ENCODE measurements at regions not wholly inside any gene's neighbourhood (a gene's known extent, or its start where the extent isn't known, plus 50 kb on each side); places are given as distances from the start of the nearest gene placed in this dataset.
"Not testable (repeated sequence)": the region's sequence is repeated elsewhere in the genome, so short reads cannot be mapped to it uniquely, and the experiment has no call there.

DNA sequence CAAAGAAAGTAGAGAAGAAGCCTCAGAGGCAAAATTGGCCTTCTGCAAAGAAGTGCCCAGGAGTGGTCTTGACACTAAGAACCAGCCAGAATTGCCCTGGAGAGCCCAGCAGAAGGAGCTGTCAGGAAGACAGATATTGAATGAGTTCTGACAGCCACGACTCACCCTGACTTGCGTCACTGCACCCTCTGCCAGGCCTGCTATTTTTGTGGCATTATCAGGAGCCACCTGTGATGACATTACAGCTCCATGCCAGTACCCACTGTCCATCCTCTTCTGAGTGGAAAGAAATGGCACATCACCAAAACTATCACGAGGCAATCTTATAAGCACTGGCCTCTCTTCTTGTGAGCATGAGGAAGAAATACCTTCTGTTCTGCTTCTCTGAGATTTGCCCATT is 67.7 kb downstream of the SMIM20 start:
- no peak overlapping the region for H3K4me3 Mint-ChIP-seq
- H3K36me3 Mint-ChIP-seq (ENCODE audit: low read depth), result no peaks in the 10 kb centered on the region
- ATAC-seq (replicated peaks), result no peak

DNA sequence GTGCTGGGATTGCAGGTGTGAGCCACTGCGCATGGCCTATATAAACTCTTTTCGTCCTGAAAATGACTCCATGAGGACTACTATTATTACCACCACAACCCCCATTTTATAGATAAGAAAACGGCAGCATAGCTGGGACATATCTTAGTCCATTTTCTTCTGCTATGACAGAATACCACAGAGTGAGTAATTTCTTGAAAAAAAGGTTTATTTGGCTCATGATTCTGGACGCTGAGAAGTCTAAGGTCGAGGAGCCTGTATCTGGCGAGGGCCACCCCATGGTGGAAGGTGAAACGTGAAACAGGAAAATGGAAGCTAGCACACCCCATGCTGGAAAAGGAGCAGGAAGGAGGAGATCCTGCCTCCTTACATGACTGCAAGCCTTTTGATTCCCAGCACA is 68.9 kb downstream of the SMIM20 start:
- H3K27ac Mint-ChIP-seq, result no peak overlapping the region
- no peaks in the 10 kb centered on the region for H3K4me1 Mint-ChIP-seq
- ATAC-seq (replicated peaks), result peak; percentile 34
- no peaks in the 10 kb centered on the region for H3K9me3 Mint-ChIP-seq
- no peaks in the 10 kb centered on the region for H3K36me3 Mint-ChIP-seq (ENCODE audit: low read depth)
- H3K27me3 Mint-ChIP-seq, result peaks cover 3% of the 10 kb centered on the region
- no peak overlapping the region for H3K4me3 Mint-ChIP-seq

More for the DNA sequence above, 67.7 kb downstream of the SMIM20 start:
- no peaks in the 10 kb centered on the region for H3K9me3 Mint-ChIP-seq
- H3K27ac Mint-ChIP-seq, result no peak overlapping the region
- H3K4me1 Mint-ChIP-seq, result no peaks in the 10 kb centered on the region
- H3K27me3 Mint-ChIP-seq, result peaks cover 3% of the 10 kb centered on the region

GRCh38 chr4:25984266-25984665 is 70.2 kb downstream of the SMIM20 start:
- no peaks in the 10 kb centered on the region for H3K4me1 Mint-ChIP-seq
- no peak overlapping the region for H3K27ac Mint-ChIP-seq
- ATAC-seq (replicated peaks), result no peak
- no peak overlapping the region for H3K4me3 Mint-ChIP-seq
- H3K9me3 Mint-ChIP-seq, result no peaks in the 10 kb centered on the region
- H3K27me3 Mint-ChIP-seq, result peaks cover 3% of the 10 kb centered on the region
- no peaks in the 10 kb centered on the region for H3K36me3 Mint-ChIP-seq (ENCODE audit: low read depth)

DNA sequence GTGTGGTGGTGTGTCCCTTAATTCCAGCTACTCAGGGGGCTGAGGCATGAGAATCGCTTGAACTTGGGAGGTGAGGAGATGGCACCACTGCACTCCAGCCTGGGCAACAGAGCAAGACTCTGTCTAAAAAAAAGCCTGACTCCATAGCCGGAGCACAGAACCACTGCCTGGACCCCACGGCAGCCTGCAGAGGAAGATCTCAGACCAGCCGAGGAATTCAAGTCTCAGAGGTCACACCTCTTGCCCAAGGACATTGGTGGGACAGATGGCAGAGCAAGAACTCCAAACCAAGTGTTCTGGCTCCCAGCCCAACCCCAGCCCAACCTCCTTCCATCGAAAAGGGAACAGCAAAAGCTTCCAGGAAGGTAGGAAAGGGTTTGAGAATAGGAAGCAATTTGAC is 70.8 kb downstream of the SMIM20 start:
- H3K4me1 Mint-ChIP-seq, result no peaks in the 10 kb centered on the region
- peaks cover 3% of the 10 kb centered on the region for H3K27me3 Mint-ChIP-seq
- no peaks in the 10 kb centered on the region for H3K9me3 Mint-ChIP-seq
- no peak overlapping the region for H3K27ac Mint-ChIP-seq
- no peak overlapping the region for H3K4me3 Mint-ChIP-seq
- ATAC-seq (replicated peaks), result no peak
- H3K36me3 Mint-ChIP-seq (ENCODE audit: low read depth), result no peaks in the 10 kb centered on the region

GRCh38 chr4:25986807-25987206 is 72.8 kb downstream of the SMIM20 start:
- H3K4me3 Mint-ChIP-seq, result no peak overlapping the region
- H3K36me3 Mint-ChIP-seq (ENCODE audit: low read depth), result no peaks in the 10 kb centered on the region
- H3K9me3 Mint-ChIP-seq, result no peaks in the 10 kb centered on the region
- no peak overlapping the region for H3K27ac Mint-ChIP-seq
- no peaks in the 10 kb centered on the region for H3K4me1 Mint-ChIP-seq
- ATAC-seq (replicated peaks), result no peak
- peaks cover 3% of the 10 kb centered on the region for H3K27me3 Mint-ChIP-seq

DNA sequence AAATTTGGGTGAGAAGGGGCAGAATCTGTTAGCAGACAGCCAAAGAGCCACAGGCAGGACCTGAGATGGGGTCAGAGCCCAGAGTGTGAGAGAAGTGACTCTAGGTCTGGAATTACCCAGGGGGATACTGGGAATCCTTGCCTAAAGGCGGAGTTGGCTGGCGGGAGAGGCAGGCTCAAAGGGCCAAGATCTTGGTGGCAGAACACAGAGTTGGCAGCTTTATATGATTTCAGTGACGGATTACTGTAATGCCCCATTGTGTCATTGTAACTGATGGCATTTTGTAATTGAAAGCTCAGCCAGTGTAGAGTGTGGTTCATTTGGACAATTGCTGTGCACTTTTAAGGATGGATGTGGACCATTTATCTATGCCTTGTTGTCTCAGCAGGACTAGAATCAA is 77.3 kb downstream of the SMIM20 start:
- H3K27ac Mint-ChIP-seq, result no peak overlapping the region
- no peak for ATAC-seq (replicated peaks)
- H3K4me1 Mint-ChIP-seq, result no peaks in the 10 kb centered on the region
- H3K4me3 Mint-ChIP-seq, result no peak overlapping the region
- H3K9me3 Mint-ChIP-seq, result no peaks in the 10 kb centered on the region
- H3K27me3 Mint-ChIP-seq, result no peaks in the 10 kb centered on the region
- no peaks in the 10 kb centered on the region for H3K36me3 Mint-ChIP-seq (ENCODE audit: low read depth)

DNA sequence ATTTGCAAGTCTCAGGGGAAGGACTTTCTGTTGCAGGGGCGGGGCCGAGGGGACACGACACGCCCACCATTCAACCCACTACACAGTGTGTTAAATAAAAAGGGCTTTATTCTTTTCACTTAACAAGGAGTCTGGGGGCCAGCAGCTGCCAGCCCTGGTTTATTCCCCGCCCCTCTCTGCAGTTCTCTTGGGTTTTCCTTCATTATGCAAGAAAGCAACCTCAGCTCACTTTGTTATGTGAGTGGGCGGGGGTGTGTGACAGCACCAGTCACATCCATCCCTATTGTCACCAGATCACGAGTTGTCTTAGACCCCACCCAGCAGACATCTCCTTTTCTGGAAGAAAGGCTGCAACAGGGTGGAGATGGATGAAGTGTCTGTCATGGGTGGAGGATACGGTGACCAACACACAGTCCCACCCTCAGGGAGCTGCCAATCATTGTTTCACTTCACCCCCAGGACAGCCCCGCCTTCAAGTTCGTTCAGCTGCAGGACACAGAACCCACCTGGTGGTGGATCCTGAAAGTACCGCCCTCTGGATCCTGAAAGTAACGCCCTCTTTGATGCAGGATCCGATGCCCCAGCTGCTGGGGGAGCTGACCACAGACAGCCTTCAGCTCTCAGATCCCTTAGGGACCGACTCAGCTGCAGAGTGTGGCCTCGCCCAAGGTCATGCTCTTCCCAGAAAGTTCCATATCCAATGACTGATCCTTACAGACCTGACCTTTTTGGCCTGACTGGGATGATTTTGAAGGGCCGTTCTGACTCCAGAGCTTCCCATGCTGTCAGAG is 79.6 kb downstream of the SMIM20 start:
- peak; percentile 56 for ATAC-seq (replicated peaks)
- Mint-ChIP-seq H3K4me3 (no peak overlapping the region), H3K36me3 (ENCODE audit: low read depth) (no peaks in the 10 kb centered on the region), H3K9me3 (no peaks in the 10 kb centered on the region), H3K4me1 (no peaks in the 10 kb centered on the region), H3K27ac (no peak overlapping the region), H3K27me3 (no peaks in the 10 kb centered on the region)

GRCh38 chr4:25994577-25994976 is 80.6 kb downstream of the SMIM20 start:
- not testable (repeated sequence) for H3K27ac Mint-ChIP-seq; H3K27me3 Mint-ChIP-seq; H3K9me3 Mint-ChIP-seq; H3K4me1 Mint-ChIP-seq; H3K4me3 Mint-ChIP-seq; H3K36me3 Mint-ChIP-seq (ENCODE audit: low read depth)
- peak; percentile 52 for ATAC-seq (replicated peaks)

DNA sequence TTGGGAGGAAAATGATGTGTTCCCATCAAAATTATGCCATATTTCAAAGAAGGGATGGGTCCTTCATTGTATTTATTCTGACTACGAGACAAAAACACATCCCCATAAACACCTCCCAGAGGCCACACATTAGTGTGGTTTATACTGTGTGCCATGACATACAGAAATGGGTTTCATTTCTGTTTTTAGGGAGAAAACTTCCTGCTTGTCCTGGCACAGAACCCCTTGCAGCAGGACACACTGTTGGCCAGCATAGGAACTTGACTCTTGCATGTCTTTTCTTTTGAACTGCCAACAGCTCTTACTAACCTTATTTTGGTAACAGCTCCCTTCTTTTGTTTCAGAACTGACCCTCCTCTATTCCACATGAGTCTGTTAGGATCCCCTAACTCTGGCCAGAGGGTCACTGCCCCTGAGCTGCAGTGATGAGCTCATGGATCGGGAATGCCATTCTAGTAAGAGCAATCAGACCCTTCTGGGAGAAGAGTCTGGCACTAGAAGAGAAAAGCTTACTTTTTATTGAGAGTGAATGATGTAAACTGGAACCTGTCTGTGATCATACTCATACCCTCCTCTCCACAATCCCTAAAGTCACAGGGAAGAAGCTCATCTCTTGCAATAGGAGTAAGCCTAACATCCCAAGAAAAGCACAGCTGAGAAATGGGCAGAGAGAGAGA is 86.4 kb downstream of the SMIM20 start:
- no peak overlapping the region for H3K27ac Mint-ChIP-seq
- no peaks in the 10 kb centered on the region for H3K9me3 Mint-ChIP-seq
- H3K4me1 Mint-ChIP-seq, result no peaks in the 10 kb centered on the region
- no peak overlapping the region for H3K4me3 Mint-ChIP-seq
- peaks cover 9% of the 10 kb centered on the region for H3K27me3 Mint-ChIP-seq
- no peak for ATAC-seq (replicated peaks)
- no peaks in the 10 kb centered on the region for H3K36me3 Mint-ChIP-seq (ENCODE audit: low read depth)

GRCh38 chr4:26001413-26001812 is 87.4 kb downstream of the SMIM20 start:
- peaks cover 13% of the 10 kb centered on the region for H3K27me3 Mint-ChIP-seq
- H3K4me1 Mint-ChIP-seq, result no peaks in the 10 kb centered on the region
- no peak for ATAC-seq (replicated peaks)
- no peaks in the 10 kb centered on the region for H3K9me3 Mint-ChIP-seq
- no peak overlapping the region for H3K4me3 Mint-ChIP-seq
- H3K36me3 Mint-ChIP-seq (ENCODE audit: low read depth), result no peaks in the 10 kb centered on the region
- no peak overlapping the region for H3K27ac Mint-ChIP-seq

DNA sequence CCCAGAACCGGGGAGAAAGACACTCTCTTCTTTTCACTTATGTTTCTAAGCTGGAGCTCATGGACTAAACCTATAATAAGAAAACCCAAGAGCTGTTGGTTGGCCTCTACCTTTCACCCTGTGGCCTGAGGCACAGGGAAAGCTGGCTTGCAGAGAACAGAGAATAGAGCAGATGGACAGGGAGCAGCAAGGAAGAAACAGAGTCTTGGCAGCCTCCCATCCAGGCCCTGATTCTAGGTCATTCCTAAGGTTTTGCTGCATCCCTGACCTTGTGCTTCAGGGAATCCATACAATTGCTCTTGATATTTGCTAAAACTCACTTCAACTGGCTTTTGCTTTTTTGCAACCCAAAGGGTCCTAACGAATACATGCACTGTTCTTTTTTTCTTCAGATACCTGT is 87.8 kb downstream of the SMIM20 start:
- Mint-ChIP-seq H3K27ac (no peak overlapping the region), H3K9me3 (no peaks in the 10 kb centered on the region), H3K27me3 (peaks cover 13% of the 10 kb centered on the region), H3K4me1 (no peaks in the 10 kb centered on the region), H3K4me3 (no peak overlapping the region), H3K36me3 (ENCODE audit: low read depth) (no peaks in the 10 kb centered on the region)
- no peak for ATAC-seq (replicated peaks)

GRCh38 chr4:26003056-26003455 is 89.0 kb downstream of the SMIM20 start:
- ATAC-seq (replicated peaks), result no peak
- no peak overlapping the region for H3K4me3 Mint-ChIP-seq
- H3K36me3 Mint-ChIP-seq (ENCODE audit: low read depth), result no peaks in the 10 kb centered on the region
- H3K27ac Mint-ChIP-seq, result no peak overlapping the region
- no peaks in the 10 kb centered on the region for H3K4me1 Mint-ChIP-seq
- H3K9me3 Mint-ChIP-seq, result no peaks in the 10 kb centered on the region
- H3K27me3 Mint-ChIP-seq, result peaks cover 13% of the 10 kb centered on the region

- no peak for ATAC-seq (replicated peaks)
- H3K36me3 Mint-ChIP-seq (ENCODE audit: low read depth), result no peaks in the 10 kb centered on the region
- no peak overlapping the region for H3K27ac Mint-ChIP-seq
- H3K27me3 Mint-ChIP-seq, result peaks cover 13% of the 10 kb centered on the region
- H3K9me3 Mint-ChIP-seq, result no peaks in the 10 kb centered on the region
- no peak overlapping the region for H3K4me3 Mint-ChIP-seq
- no peaks in the 10 kb centered on the region for H3K4me1 Mint-ChIP-seq
These were observed 90.3 kb downstream of the SMIM20 start for GRCh38 chr4:26004290-26004689.

- no peak for ATAC-seq (replicated peaks)
- Mint-ChIP-seq H3K36me3 (ENCODE audit: low read depth) (no peaks in the 10 kb centered on the region), H3K4me1 (no peaks in the 10 kb centered on the region), H3K27me3 (peaks cover 13% of the 10 kb centered on the region), H3K9me3 (no peaks in the 10 kb centered on the region), H3K4me3 (no peak overlapping the region), H3K27ac (no peak overlapping the region)
These were observed 91.7 kb downstream of the SMIM20 start for GRCh38 chr4:26005764-26006163.

GRCh38 chr4:26008737-26009136 is 94.7 kb downstream of the SMIM20 start:
- H3K9me3 Mint-ChIP-seq, result no peaks in the 10 kb centered on the region
- no peaks in the 10 kb centered on the region for H3K36me3 Mint-ChIP-seq (ENCODE audit: low read depth)
- H3K4me1 Mint-ChIP-seq, result no peaks in the 10 kb centered on the region
- no peak for ATAC-seq (replicated peaks)
- H3K27ac Mint-ChIP-seq, result no peak overlapping the region
- H3K27me3 Mint-ChIP-seq, result peaks cover 26% of the 10 kb centered on the region
- H3K4me3 Mint-ChIP-seq, result no peak overlapping the region
